ENCODE measurements at regions not wholly inside any gene's neighbourhood (a gene's known extent, or its start where the extent isn't known, plus 50 kb on each side); places are given as distances from the start of the nearest gene placed in this dataset.

DNA sequence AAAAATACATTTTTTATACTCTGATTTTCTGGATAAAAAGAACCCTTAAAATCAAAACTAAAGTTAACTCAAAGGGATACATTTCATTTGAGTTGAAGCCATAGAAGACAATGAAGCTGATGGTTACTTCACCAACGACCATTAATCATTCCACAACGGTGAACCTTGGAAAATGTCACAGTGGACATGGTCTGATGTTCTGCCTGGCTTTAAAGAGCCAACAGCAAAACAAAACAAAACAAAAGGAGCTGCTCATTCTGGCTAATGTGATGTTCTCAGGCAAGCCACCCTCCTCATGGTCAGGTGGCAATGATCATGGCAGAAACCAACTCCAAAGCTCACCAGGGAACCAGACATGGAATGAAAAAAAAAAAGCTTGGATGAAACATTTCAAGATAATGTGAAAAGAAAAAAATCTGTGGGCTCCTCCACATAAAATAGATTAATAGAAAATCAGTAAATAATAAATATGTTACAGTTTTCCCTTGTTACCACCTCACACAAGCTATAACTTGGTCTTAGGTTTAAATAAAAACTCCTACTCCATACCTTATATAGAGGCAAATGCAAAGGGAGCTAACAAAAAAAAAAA is 90.1 kb upstream of the SERTAD2 start:
- TF ChIP-seq SUZ12 (IDR thresholded peaks at IDR 0.05; ENCODE audit: extremely low read depth, insufficient read depth, insufficient read length) (no peak), ZNF274 (IDR thresholded peaks at IDR 0.05; ENCODE audit: low read depth, low read length) (no peak)
